ENCODE measurements at regions not wholly inside any gene's neighbourhood (a gene's known extent, or its start where the extent isn't known, plus 50 kb on each side); places are given as distances from the start of the nearest gene placed in this dataset.
"Not testable (repeated sequence)": the region's sequence is repeated elsewhere in the genome, so short reads cannot be mapped to it uniquely, and the experiment has no call there.

GRCh38 chr6:9095137-9095536 is 659.8 kb upstream of the SLC35B3 start:
- DNase-seq (ENCODE audit: low spot score): no peak

- no peak for DNase-seq (ENCODE audit: low spot score)
Observed at GRCh38 chr6:9089724-9090123, 654.4 kb upstream of the SLC35B3 start.

- no peak for DNase-seq (ENCODE audit: low spot score)
Observed at GRCh38 chr6:9087470-9087869, 652.1 kb upstream of the SLC35B3 start.

- no peak for DNase-seq (ENCODE audit: low spot score)
Observed at GRCh38 chr6:9086331-9086730, 651.0 kb upstream of the SLC35B3 start.

GRCh38 chr6:9085709-9086070 is 650.3 kb upstream of the SLC35B3 start:
- no peak for DNase-seq (ENCODE audit: low spot score)

- no peak for DNase-seq (ENCODE audit: low spot score)
Observed at GRCh38 chr6:9085054-9085708, 649.8 kb upstream of the SLC35B3 start.

- no peak for DNase-seq (ENCODE audit: low spot score)
Observed at GRCh38 chr6:9083108-9083507, 647.8 kb upstream of the SLC35B3 start.

GRCh38 chr6:9066726-9067125 is 631.4 kb upstream of the SLC35B3 start:
- no peak for DNase-seq (ENCODE audit: low spot score)

- DNase-seq (ENCODE audit: low spot score): no peak
Observed at GRCh38 chr6:9064156-9064555, 628.8 kb upstream of the SLC35B3 start.

GRCh38 chr6:9062596-9062995 is 627.3 kb upstream of the SLC35B3 start:
- no peak for DNase-seq (ENCODE audit: low spot score)

- no peak for DNase-seq (ENCODE audit: low spot score)
Observed at GRCh38 chr6:9057937-9058336, 622.6 kb upstream of the SLC35B3 start.

- no peak for DNase-seq (ENCODE audit: low spot score)
Observed at GRCh38 chr6:9056556-9056955, 621.2 kb upstream of the SLC35B3 start.

- no peak for DNase-seq (ENCODE audit: low spot score)
Observed at GRCh38 chr6:9044426-9044825, 609.1 kb upstream of the SLC35B3 start.

- DNase-seq (ENCODE audit: low spot score): no peak
Observed at GRCh38 chr6:9040718-9041117, 605.4 kb upstream of the SLC35B3 start.

GRCh38 chr6:9039258-9039657 is 603.9 kb upstream of the SLC35B3 start:
- DNase-seq (ENCODE audit: low spot score): peak; percentile 30

GRCh38 chr6:9028086-9028485 is 592.7 kb upstream of the SLC35B3 start:
- no peak for DNase-seq (ENCODE audit: low spot score)

- DNase-seq (ENCODE audit: low spot score): no peak
Observed at GRCh38 chr6:9025796-9026394, 590.5 kb upstream of the SLC35B3 start.

- no peak for DNase-seq (ENCODE audit: low spot score)
Observed at GRCh38 chr6:9025228-9025627, 589.9 kb upstream of the SLC35B3 start.

GRCh38 chr6:9024246-9024645 is 588.9 kb upstream of the SLC35B3 start:
- not testable (repeated sequence) for DNase-seq (ENCODE audit: low spot score)

- no peak for DNase-seq (ENCODE audit: low spot score)
Observed at GRCh38 chr6:9020001-9020400, 584.7 kb upstream of the SLC35B3 start.

- no peak for DNase-seq (ENCODE audit: low spot score)
Observed at GRCh38 chr6:9009931-9010330, 574.6 kb upstream of the SLC35B3 start.

GRCh38 chr6:9007027-9007426 is 571.7 kb upstream of the SLC35B3 start:
- DNase-seq (ENCODE audit: low spot score): no peak

- DNase-seq (ENCODE audit: low spot score): no peak
Observed at GRCh38 chr6:9002833-9003232, 567.5 kb upstream of the SLC35B3 start.

- DNase-seq (ENCODE audit: low spot score): no peak
Observed at GRCh38 chr6:8995156-8995555, 559.8 kb upstream of the SLC35B3 start.

Measured in D341Med (cell line).